H1 (cell line): ENCODE measurements at regions not wholly inside any gene's neighbourhood (a gene's known extent, or its start where the extent isn't known, plus 50 kb on each side); places are given as distances from the start of the nearest gene placed in this dataset.

Source experiments
- CTCF ChIA-PET: fragments of 300-600 bp; sonication (Branson Sonifier 250); formaldehyde crosslinking; loops from one replicate; lab custom pipeline; 2021; ENCODE audit not compliant: partially characterized antibody; lab: Charles Lee
- POLR2A ChIA-PET: fragments of 300-600 bp; sonication (Branson Sonifier 250); formaldehyde crosslinking; loops from one replicate; lab custom pipeline; 2021; ENCODE audit warnings: inconsistent platforms; ENCODE audit not compliant: partially characterized antibody; lab: Charles Lee
- DNase-seq, 2 experiments: peaks; one replicate each; pipeline versions ENCODE4 v3.0.0 to v3.0.0-alpha.2; 2010 to 2022; ENCODE audit warnings: low spot score in 2 of 2, low read depth in 1 of 2, mixed read lengths in 1 of 2
- FAIRE-seq: peaks from 2 replicates; lab custom pipeline; 2011; peaks lifted over from hg19 to GRCh38; lab: Jason Lieb, UNC
- H2AFZ ChIP-seq: 2 replicates; pipeline ENCODE4 v1.8.1; 2012; ENCODE audit warnings: low read length, inconsistent platforms
- H2AK5ac ChIP-seq: 2 replicates; pipeline ENCODE4 v1.6.1; 2013; ENCODE audit warnings: low read depth, low read length
- H2BK120ac ChIP-seq: replicated peaks from 2 replicates; pipeline ENCODE3; 2013; ENCODE audit warnings: low read depth, low read length, inconsistent platforms
- H2BK12ac ChIP-seq: 2 replicates; pipeline ENCODE4 v1.6.1; 2013; ENCODE audit warnings: low read depth, low read length
- H2BK15ac ChIP-seq: 2 replicates; pipeline ENCODE4 v1.6.1; 2013; ENCODE audit warnings: low read length
- H2BK20ac ChIP-seq: 2 replicates; pipeline ENCODE4 v1.6.1; 2013; ENCODE audit warnings: low read length
- H2BK5ac ChIP-seq: 2 replicates; pipeline ENCODE4 v1.6.1; 2013; ENCODE audit warnings: low read depth, low read length
- H3K14ac ChIP-seq: 2 replicates; pipeline ENCODE4 v1.6.1; 2013; ENCODE audit warnings: inconsistent platforms; ENCODE audit not compliant: insufficient read length
- H3K18ac ChIP-seq: 2 replicates; pipeline ENCODE4 v1.6.1; 2013; ENCODE audit warnings: low read length; ENCODE audit errors: extremely low read depth
- H3K23ac ChIP-seq: 2 replicates; pipeline ENCODE4 v1.6.1; 2013; ENCODE audit warnings: inconsistent platforms; ENCODE audit not compliant: insufficient read length
- H3K23me2 ChIP-seq: 2 replicates; pipeline ENCODE4 v1.6.1; 2013; ENCODE audit warnings: low read depth, low read length
- H3K27ac ChIP-seq: 2 replicates; pipeline ENCODE4 v1.6.1; 2011; ENCODE audit warnings: low read depth, low read length, inconsistent platforms
- H3K27me3 ChIP-seq, 4 experiments: replicated peaks in 1 of 4; 1 replicate in 1 of 4; 2 replicates in 3 of 4; pipeline versions ENCODE4 v1.6.1 to v1.8.1; 2011 to 2013; ENCODE audit warnings: low read length in 3 of 4, mild to moderate bottlenecking in 3 of 4, inconsistent platforms in 2 of 4, mixed read lengths in 2 of 4, moderate library complexity in 1 of 4; ENCODE audit not compliant: control insufficient read depth in 3 of 4, insufficient read depth in 3 of 4; ENCODE audit errors: extremely low read depth in 1 of 4
- H3K36me3 ChIP-seq, 4 experiments: 2 replicates each; pipeline versions ENCODE4 v1.6.1 to v1.8.1; 2011 to 2013; ENCODE audit warnings: mild to moderate bottlenecking in 4 of 4, low read length in 3 of 4, moderate library complexity in 2 of 4, control low read depth in 1 of 4, inconsistent platforms in 1 of 4; ENCODE audit not compliant: insufficient read depth in 4 of 4, control insufficient read depth in 2 of 4
- H3K4ac ChIP-seq: replicated peaks from 2 replicates; pipeline ENCODE3; 2013; ENCODE audit warnings: low read length, low read depth, mixed read lengths, inconsistent platforms; ENCODE audit not compliant: insufficient read length
- H3K4me1 ChIP-seq, 4 experiments: replicated peaks in 1 of 4; 1 replicate in 1 of 4; 2 replicates in 3 of 4; pipeline versions ENCODE4 v1.6.1 to v1.8.1; 2011 to 2013; ENCODE audit warnings: low read length in 3 of 4, inconsistent platforms in 2 of 4, mixed read lengths in 1 of 4; ENCODE audit not compliant: insufficient read depth in 4 of 4, control insufficient read depth in 3 of 4
- H3K4me2 ChIP-seq, 2 experiments: 2 replicates each; pipeline versions ENCODE4 v1.6.1 to v1.8.1; 2011 to 2013; ENCODE audit warnings: low read depth in 2 of 2, low read length in 2 of 2, control low read depth in 1 of 2, inconsistent platforms in 1 of 2, mild to moderate bottlenecking in 1 of 2; ENCODE audit not compliant: insufficient read depth in 1 of 2
- H3K4me3 ChIP-seq, 4 experiments: fragments of 200-600, 300-600 bp in 1 of 4; sonication (generic), shearing (Covaris generic), sonication (Bioruptor Twin) in 1 of 4; 2 replicates each; pipeline versions ENCODE4 v1.5.1 to v1.8.1; 2011 to 2016; ENCODE audit warnings: low read length in 4 of 4, low read depth in 3 of 4, control low read depth in 2 of 4, inconsistent platforms in 2 of 4, mild to moderate bottlenecking in 2 of 4, mixed read lengths in 1 of 4, moderate library complexity in 1 of 4; ENCODE audit not compliant: insufficient read depth in 2 of 4; ENCODE audit errors: extremely low read depth in 1 of 4
- H3K56ac ChIP-seq: replicated peaks from 2 replicates; pipeline ENCODE3; 2013; ENCODE audit warnings: low read depth, mild to moderate bottlenecking, mixed read lengths, low read length, inconsistent platforms; ENCODE audit not compliant: insufficient read length
- H3K79me1 ChIP-seq: 2 replicates; pipeline ENCODE4 v1.6.1; 2013; ENCODE audit warnings: low read depth, low read length, control low read depth
- H3K79me2 ChIP-seq, 2 experiments: 2 replicates each; pipeline versions ENCODE4 v1.6.1 to v1.8.1; 2012 to 2013; ENCODE audit warnings: low read length in 2 of 2, mild to moderate bottlenecking in 2 of 2, inconsistent platforms in 1 of 2; ENCODE audit not compliant: insufficient read depth in 2 of 2, control insufficient read depth in 1 of 2
- H3K9ac ChIP-seq, 4 experiments: replicated peaks in 1 of 4; 1 replicate in 1 of 4; 2 replicates in 3 of 4; pipeline versions ENCODE4 v1.6.1 to v1.8.1; 2011 to 2013; ENCODE audit warnings: low read depth in 3 of 4, low read length in 3 of 4, control low read depth in 2 of 4, mild to moderate bottlenecking in 2 of 4, moderate library complexity in 2 of 4, inconsistent platforms in 1 of 4; ENCODE audit errors: extremely low read depth in 1 of 4
- H3K9me3 ChIP-seq, 2 experiments: 2 replicates each; pipeline versions ENCODE4 v1.6.1 to v1.8.1; 2012 to 2013; ENCODE audit warnings: mild to moderate bottlenecking in 2 of 2, moderate library complexity in 2 of 2, control low read depth in 1 of 2, inconsistent platforms in 1 of 2, low read depth in 1 of 2, low read length in 1 of 2, mixed read lengths in 1 of 2; ENCODE audit not compliant: insufficient read depth in 2 of 2
- H4K20me1 ChIP-seq, 2 experiments: replicated peaks in 1 of 2; 2 replicates each; pipeline versions ENCODE3 to v1.8.1; 2011 to 2013; ENCODE audit warnings: inconsistent platforms in 2 of 2, low read length in 2 of 2, mild to moderate bottlenecking in 1 of 2; ENCODE audit not compliant: insufficient read depth in 2 of 2, control insufficient read depth in 1 of 2
- H4K5ac ChIP-seq: 2 replicates; pipeline ENCODE4 v1.6.1; 2013; ENCODE audit warnings: low read length, low read depth, mixed read lengths, inconsistent platforms; ENCODE audit not compliant: insufficient read length
- H4K8ac ChIP-seq: 2 replicates; pipeline ENCODE4 v1.8.0; 2013; ENCODE audit warnings: mild to moderate bottlenecking, moderate library complexity, low read length, inconsistent platforms; ENCODE audit not compliant: insufficient read depth; ENCODE audit errors: extremely low read depth
- H4K91ac ChIP-seq: replicated peaks from 2 replicates; pipeline ENCODE3; 2013; ENCODE audit warnings: low read length, mixed read lengths, inconsistent platforms; ENCODE audit not compliant: insufficient read length
- NANOG ChIP-seq: IDR thresholded peaks from 2 replicates; pipeline ENCODE4 v1.6.1; 2011; ENCODE audit warnings: low read length, low read depth, mild to moderate bottlenecking, inconsistent platforms; ENCODE audit not compliant: insufficient read depth, poor library complexity, severe bottlenecking
- RFX5 ChIP-seq: IDR thresholded peaks from 2 replicates; pipeline ENCODE4 v1.6.1; 2011; ENCODE audit warnings: low read depth, low read length, improper control_type of control experiment, borderline replicate concordance
- TCF12 ChIP-seq: IDR thresholded peaks from 2 replicates; pipeline ENCODE4 v1.6.1; 2011; ENCODE audit warnings: low read depth, mild to moderate bottlenecking, low read length
- ZNF274 ChIP-seq: IDR thresholded peaks from 2 replicates; pipeline ENCODE4 v1.7.0; 2012; ENCODE audit warnings: low read length, borderline replicate concordance; ENCODE audit errors: extremely low read depth
- WGBS, 2 experiments: shearing (Covaris generic) in 1 of 2; methylation state at CpG; one replicate each; pipeline versions ENCODE4 v1.1.6 to v1.1.7; 2013 to 2015; ENCODE audit warnings: low lambda C conversion rate in 2 of 2, mixed read lengths in 2 of 2, inconsistent platforms in 1 of 2, low coverage in 1 of 2, missing lambda C conversion rate in 1 of 2; ENCODE audit not compliant: insufficient replicate concordance in 2 of 2, insufficient coverage in 1 of 2, insufficient read length in 1 of 2; ENCODE audit errors: extremely low coverage in 1 of 2, missing lambda C conversion rate in 1 of 2; 5-methylcytosine and 5-hydroxymethylcytosine counted together

DNA sequence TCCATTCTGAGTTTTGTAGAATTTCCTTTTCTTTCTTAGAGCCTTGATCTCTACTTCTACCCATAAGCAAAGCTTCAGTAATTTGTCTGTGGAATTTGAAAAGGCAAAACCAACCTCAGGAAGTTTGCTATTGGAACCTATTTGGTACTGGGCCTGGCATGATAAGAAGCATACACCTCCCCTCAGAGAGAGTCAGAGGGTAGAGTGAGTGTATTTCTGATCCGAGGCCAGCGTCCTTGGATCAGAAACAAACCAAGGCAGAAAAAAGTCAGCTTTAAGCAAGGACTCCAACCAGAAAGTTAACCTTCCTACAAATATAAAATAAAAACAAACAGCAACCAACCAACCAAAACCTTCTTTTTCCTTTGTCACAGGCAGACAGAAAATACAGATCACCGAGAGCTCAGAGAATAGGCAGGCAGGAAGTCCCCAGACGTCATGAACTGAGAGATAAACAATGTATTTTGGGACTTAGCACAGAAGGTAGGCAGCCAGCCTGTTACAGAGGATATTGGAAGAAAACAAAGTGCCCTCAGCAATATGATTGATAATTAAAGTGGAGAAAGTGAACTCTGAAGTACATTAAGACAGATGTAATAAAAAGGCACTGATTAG is 141.5 kb downstream of the NEDD1 start:
- Histone ChIP-seq H3K27ac (no peak overlapping the region), H4K8ac (no peak overlapping the region), H3K23ac (no peak overlapping the region), H3K14ac (no peak overlapping the region), H3K4me3 (no peak overlapping the region), H2AK5ac (no peak overlapping the region), H3K23me2 (no peaks in the 10 kb centered on the region), H2BK120ac (no peak overlapping the region), H3K9me3 (no peaks in the 10 kb centered on the region), H2BK5ac (no peak overlapping the region), H3K36me3 (no peaks in the 10 kb centered on the region), H3K4me1 (peaks cover 0 to 4% (median 1%) of the 10 kb centered on the region in 4 experiments; a peak in 1 of 7 replicates), H4K91ac (no peak overlapping the region), H2BK12ac (no peak overlapping the region), H2AFZ (no peak overlapping the region; the same call in 1 of the 2 replicates), H3K56ac (no peak overlapping the region), H2BK15ac (no peak overlapping the region), H3K4me2 (no peak overlapping the region), H3K79me1 (no peaks in the 10 kb centered on the region), H4K20me1 (no peaks in the 10 kb centered on the region), H3K9ac (no peak overlapping the region), H3K27me3 (no peaks in the 10 kb centered on the region), H3K4ac (no peak overlapping the region), H2BK20ac (0 out of 2 replicates have a peak overlapping the region, but pooled peaks have one; percentile 36), H3K18ac (no peak overlapping the region), H4K5ac (no peak overlapping the region), H3K79me2 (no peaks in the 10 kb centered on the region)
- DNase-seq: no peak
- POLR2A ChIA-PET: no interaction called here
- FAIRE-seq: no peak
- WGBS, 2 experiments: 92% methylated on average over 4 of the region's 4 CpGs; no CpG with 5 or more reads in 1 of the 2 experiments
- CTCF ChIA-PET: interaction anchor here (0.6 kb wide), 1 partner anchor 286 kb away, joined by 3 read pairs; no protein-coding TSS in a partner anchor
- TF ChIP-seq TCF12: no peak
- TF ChIP-seq ZNF274: no peak
- no peak for TF ChIP-seq RFX5
- TF ChIP-seq NANOG: no peak
